GM19193 (cell line): ENCODE measurements at regions not wholly inside any gene's neighbourhood (a gene's known extent, or its start where the extent isn't known, plus 50 kb on each side); places are given as distances from the start of the nearest gene placed in this dataset.

Experiments used
- POLR2A ChIP-seq: IDR thresholded peaks from 4 replicates; pipeline ENCODE4 v1.6.1; 2011; ENCODE audit not compliant: insufficient read depth, insufficient read length; ENCODE audit errors: extremely low read depth

DNA sequence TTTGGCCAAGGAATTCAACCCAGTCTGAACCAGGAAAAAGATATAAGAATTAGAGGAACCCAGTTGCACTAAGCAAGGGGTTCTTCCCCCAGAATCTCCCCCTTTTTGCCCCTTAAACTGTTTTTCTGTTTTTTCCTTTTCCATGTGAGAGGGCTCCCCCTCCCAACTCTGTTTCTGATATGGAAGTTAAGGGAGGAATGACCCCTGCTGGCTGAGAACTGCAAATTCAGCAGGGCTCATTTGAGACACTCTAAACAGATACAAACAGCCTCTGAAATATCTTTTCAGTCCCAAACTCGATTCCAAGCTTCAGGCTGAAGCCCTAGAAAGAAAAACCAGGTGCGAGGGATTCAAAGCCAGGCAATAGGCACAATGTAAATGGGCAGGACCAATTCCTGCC is 132.7 kb downstream of the SLC41A2 start:
- TF ChIP-seq POLR2A = no peak

- no peak for TF ChIP-seq POLR2A
Observed at GRCh38 chr12:104823985-104824461, 134.1 kb downstream of the SLC41A2 start.

GRCh38 chr12:104822941-104823340 is 135.1 kb downstream of the SLC41A2 start:
- no peak for TF ChIP-seq POLR2A

DNA sequence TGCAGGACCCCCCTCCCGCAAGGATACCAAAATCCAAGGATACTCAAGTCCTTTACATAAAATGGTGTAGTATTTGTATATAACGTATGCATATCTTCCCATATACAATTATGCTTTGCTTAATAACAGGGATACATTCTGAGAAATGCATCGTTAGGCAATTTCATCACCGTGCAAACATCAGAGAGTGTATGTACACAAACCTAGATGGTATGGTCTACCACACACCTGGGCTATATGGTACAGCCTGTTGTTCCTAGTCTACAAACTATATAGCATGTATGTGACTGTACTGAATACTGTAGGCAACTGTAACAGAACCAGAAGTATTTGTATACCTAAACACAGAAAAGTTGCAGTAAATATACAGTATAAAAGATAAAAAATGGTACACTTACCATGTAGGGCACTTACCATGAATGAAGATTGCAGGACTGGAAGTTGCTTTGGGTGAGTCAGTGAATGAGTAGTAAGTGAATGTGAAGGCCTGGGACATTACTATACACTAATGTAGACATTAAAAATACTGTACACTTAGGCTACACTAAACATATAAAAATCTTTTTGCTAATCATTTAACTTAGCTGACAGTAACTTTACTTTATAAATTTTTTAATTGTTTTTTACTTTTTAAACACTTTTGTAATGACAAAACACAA is 141.1 kb downstream of the SLC41A2 start:
- no peak for TF ChIP-seq POLR2A

- TF ChIP-seq POLR2A = no peak
Observed at GRCh38 chr12:104815935-104816334, 142.2 kb downstream of the SLC41A2 start.

DNA sequence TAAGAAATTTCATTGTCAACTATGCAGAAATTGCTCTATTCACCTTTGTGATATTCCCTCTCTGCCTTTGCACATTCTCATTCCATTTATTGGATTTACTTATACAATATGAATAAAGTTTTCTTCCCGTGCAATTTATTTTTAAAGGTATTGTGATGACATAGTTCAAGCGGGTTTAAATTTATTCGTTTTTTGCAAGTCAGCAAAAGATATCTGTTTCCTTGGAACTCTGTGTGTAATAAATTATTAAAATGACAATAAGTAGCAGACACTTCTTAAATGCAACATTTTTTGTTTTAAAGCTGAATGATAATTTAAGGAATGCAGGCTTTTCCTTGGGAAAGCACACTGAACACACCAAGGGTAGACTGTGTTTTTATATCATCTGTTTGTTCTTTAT is 143.1 kb downstream of the SLC41A2 start:
- TF ChIP-seq POLR2A = no peak
